NCI-H524 (cell line): ENCODE measurements at regions not wholly inside any gene's neighbourhood (a gene's known extent, or its start where the extent isn't known, plus 50 kb on each side); places are given as distances from the start of the nearest gene placed in this dataset.
"Not testable (repeated sequence)": the region's sequence is repeated elsewhere in the genome, so short reads cannot be mapped to it uniquely, and the experiment has no call there.

Source experiments
- DNase-seq, 2 experiments: peaks; one replicate each; lab custom pipeline; 2025; lab: John Stamatoyannopoulos, UW

GRCh38 chr2:78145997-78146722 is 624.0 kb upstream of the LRRTM4 start:
- no peak for DNase-seq

- DNase-seq = no peak
Observed at GRCh38 chr2:78147466-78147865, 625.3 kb upstream of the LRRTM4 start.

GRCh38 chr2:78154586-78154985 is 632.4 kb upstream of the LRRTM4 start:
- peak in 1 of 2 experiments; percentile 26 for DNase-seq

- DNase-seq = no peak
Observed at GRCh38 chr2:78162202-78162601, 640.0 kb upstream of the LRRTM4 start.

- not testable (repeated sequence) for DNase-seq
Observed at GRCh38 chr2:78172157-78172556, 650.0 kb upstream of the LRRTM4 start.

GRCh38 chr2:78175645-78176044 is 653.5 kb upstream of the LRRTM4 start:
- DNase-seq = no peak

GRCh38 chr2:78201064-78201575 is 678.9 kb upstream of the LRRTM4 start:
- DNase-seq = no peak

GRCh38 chr2:78202366-78202765 is 680.2 kb upstream of the LRRTM4 start:
- no peak for DNase-seq

GRCh38 chr2:78202986-78203670 is 681.0 kb upstream of the LRRTM4 start:
- DNase-seq = no peak

- no peak for DNase-seq
Observed at GRCh38 chr2:78218066-78218465, 695.9 kb upstream of the LRRTM4 start.

GRCh38 chr2:78237704-78238103 is 715.5 kb upstream of the LRRTM4 start:
- DNase-seq = no peak

- DNase-seq = peak; percentile 8 to 37
Observed at GRCh38 chr2:78245394-78246135, 723.4 kb upstream of the LRRTM4 start.

GRCh38 chr2:78251708-78252107 is 729.5 kb upstream of the LRRTM4 start:
- DNase-seq = no peak

GRCh38 chr2:78260861-78261260 is 738.7 kb upstream of the LRRTM4 start:
- no peak for DNase-seq

- DNase-seq = no peak
Observed at GRCh38 chr2:78261454-78261853, 739.3 kb upstream of the LRRTM4 start.

GRCh38 chr2:78262089-78262488 is 739.9 kb upstream of the LRRTM4 start:
- DNase-seq = not testable (repeated sequence)

- no peak for DNase-seq
Observed at GRCh38 chr2:78262713-78263375, 740.7 kb upstream of the LRRTM4 start.

- DNase-seq = no peak
Observed at GRCh38 chr2:78263571-78263970, 741.4 kb upstream of the LRRTM4 start.

GRCh38 chr2:78264130-78264529 is 742.0 kb upstream of the LRRTM4 start:
- DNase-seq = no peak

- no peak for DNase-seq
Observed at GRCh38 chr2:78281164-78281563, 744.3 kb upstream of the REG3G start.

GRCh38 chr2:78290581-78291214 is 734.8 kb upstream of the REG3G start:
- no peak for DNase-seq

GRCh38 chr2:78293768-78294167 is 731.7 kb upstream of the REG3G start:
- DNase-seq = no peak
